Central memory CD4-positive, alpha-beta T cell (primary cell): ENCODE measurements at regions not wholly inside any gene's neighbourhood (a gene's known extent, or its start where the extent isn't known, plus 50 kb on each side); places are given as distances from the start of the nearest gene placed in this dataset.
"Not testable (repeated sequence)": the region's sequence is repeated elsewhere in the genome, so short reads cannot be mapped to it uniquely, and the experiment has no call there.

Source experiments
- DNase-seq: peaks from one replicate; pipeline ENCODE4 v3.0.0; 2022

DNA sequence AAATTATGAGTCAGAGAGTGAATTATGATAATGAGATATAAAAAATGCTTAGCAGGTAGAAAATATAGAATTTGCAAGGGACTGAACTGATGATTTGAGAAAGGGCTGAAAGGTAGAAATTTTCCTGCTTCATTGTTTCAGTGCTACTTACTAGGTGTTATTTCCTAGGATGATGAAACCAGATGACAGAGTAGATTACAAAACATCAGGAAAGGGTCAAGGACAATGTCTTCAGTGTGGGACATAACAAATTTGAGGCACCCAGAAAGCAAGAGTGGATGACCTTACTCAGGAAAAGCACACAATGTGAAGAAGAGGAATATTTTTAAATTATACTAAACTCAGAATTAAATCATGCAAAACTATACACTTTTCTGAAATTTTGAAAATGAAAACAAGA, 102.1 kb downstream of the SHCBP1 start:
- DNase-seq = no peak

DNA sequence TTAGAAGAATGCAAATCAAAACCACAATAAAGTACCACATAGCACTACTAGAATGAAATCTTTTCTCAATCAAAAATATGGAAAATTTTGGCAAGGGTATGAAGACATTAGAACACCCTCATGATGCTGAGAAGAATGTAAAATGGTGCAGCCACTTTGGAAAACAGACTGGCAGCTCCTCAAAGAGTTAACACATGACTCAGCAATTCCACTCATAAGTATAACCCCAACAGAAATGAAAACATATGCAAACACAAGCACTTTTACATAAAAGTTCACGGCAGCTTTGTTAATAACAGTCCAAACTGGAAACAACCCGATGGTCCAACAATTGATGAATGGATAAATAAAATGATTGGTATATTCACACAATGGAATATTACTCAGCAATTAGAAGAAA, 124.5 kb downstream of the SHCBP1 start:
- DNase-seq = no peak

DNA sequence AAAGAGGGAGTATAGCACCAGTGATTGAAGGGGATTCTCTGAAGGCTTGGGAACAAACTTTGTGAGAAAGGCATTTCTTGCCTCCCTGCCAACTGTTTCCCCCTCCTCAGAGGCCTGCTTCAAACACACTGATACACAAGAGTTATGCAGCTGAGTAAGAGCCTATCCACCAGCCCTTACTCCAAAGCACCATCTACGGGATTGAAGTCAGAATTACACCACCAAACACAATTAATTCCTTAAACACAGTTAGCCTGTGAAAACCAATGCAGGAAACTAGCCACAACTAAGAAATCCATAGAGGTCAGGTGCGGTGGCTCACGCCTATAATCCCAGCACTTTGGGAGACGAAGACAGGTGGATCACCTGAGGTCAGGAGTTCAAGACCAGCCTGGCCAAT, 138.3 kb downstream of the SHCBP1 start:
- no peak for DNase-seq

DNA sequence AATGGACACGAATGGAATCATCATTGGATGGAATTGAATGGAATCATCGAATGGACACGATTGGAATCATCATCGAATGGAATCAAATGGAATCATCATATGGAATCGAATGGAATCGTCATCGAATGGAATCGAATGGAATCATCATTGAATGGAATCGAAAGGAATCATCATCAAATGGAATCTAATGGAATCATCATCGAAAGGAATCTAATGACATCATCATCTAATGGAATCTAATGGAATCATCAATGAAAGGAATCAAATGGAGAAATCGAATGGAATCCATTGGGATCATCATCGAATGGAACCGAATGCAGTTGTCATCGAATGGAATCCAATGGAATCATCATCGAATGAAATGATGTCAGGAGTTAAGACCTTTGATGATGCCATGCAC, 154.9 kb downstream of the SHCBP1 start:
- no peak for DNase-seq

DNA sequence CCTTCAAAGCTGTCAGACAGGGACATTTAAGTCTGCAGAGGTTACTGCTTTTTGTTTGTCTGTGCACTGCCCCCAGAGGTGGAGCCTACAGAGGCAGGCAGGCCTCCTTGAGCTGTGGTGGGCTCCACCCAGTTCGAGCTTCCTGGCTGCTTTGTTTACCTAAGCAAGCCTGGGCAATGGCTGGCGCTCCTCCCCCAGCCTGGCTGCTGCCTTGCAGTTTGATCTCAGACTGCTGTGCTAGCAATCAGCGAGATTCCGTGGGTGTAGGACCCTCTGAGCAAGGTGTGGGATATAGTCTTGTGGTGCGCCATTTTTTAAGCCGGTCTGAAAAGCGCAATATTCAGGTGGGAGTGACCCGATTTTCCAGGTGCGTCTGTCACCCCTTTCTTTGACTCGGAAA, 166.4 kb downstream of the SHCBP1 start:
- not testable (repeated sequence) for DNase-seq

DNA sequence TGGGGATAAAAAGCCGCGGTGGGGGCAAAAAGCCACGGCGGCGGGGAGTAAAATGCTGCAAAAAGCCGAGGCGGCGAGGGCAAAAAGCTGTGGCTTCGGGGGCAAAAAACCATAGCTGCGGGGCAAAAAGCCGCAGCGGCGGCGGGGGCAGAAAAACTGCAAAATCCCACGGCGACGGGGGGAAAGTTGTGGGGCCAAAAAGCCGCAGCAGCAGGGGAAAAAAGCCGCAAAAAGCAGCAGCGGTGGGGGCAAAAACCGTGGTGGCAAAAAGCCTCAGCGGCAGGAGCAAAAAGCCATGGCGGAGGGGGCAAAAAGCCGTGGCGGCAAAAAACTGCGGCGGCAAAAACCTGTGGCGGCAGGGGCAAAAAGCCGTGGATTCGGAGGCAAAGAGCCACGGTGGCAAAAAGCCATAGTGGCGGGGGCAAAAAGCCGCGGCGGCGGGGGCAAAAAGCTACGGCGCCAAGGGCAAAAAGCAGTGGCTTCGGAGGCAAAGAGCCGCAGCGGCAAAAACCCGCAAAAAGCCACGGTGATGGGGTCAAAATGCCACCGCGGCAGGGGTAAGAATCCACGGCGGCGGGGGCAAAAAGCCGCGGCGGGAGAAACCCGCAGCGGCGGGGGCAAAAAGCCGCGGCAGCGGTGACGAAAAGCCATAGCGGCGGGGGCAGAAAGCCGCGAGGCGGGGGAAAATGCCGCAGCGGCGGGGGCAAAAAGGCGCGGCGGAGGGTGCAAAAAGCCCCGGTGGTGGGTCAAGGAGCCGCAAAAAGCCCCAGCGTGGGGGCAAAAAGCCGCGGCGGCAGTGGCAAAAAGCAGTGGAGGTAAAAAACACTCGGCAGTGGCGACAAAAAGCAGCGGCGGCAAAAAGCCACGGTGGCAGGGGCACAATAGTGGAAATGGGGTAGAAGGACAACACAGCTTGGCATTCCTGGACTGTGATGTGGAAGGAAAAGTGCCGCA, 192.8 kb downstream of the SHCBP1 start:
- no peak for DNase-seq

DNA sequence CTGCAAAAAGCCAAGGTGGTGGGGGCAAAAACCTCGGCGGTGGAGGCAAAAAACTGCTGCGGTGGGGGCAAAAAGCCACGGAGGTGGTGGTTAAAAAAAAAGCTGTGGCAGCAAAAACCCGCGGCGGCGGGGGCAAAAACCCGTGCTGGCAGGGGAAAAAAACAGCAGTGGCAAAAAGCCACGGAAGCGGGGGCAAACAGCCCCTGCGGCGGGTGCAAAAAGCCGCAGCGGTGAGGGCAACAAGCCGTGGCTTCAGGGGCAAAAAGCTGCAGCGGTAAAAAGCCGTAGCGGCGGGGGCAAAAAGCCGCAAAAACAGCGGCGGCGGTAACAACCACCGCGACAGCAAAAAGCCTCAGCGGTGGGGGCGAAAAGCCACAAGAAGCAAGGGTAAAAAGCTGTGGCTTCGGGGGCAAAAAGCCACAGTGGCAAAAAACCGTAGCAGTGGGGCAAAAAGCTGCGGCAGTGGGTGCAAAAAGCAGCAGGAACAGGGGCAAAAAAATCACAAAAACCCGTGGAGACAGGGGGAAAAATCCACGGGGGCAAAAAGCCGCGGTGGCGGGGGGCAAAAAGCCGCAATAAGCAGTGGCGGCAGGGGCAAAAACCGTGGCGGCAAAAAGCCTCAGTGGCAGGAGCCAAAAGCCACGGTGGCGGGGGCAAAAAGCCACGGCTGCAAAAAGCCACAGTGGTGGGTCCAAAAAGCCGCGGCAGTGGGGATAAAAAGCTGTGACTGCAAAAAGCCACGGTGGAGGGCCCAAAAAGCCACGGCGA, 193.7 kb downstream of the SHCBP1 start:
- DNase-seq = no peak

DNA sequence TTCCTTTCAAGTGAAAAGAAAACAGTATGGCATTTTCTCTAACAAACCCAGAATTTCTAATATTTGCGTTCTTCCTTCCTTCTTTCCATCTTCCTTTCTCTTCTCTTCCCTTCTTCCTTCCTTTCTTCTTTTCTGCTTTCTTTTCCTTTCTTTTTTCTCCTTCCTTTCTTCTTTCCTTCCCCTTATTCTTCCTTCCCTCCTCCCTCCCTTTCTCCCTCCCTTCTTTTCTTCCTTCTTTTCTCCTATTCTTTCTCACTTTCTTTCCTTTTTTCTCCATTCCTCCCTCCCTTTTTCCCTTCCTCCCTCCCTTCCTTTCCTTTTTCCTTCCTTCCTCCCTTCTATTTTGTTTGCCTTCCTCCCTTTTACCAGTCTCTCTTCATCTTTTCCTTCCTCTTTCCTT, 194.8 kb downstream of the SHCBP1 start:
- DNase-seq = no peak

DNA sequence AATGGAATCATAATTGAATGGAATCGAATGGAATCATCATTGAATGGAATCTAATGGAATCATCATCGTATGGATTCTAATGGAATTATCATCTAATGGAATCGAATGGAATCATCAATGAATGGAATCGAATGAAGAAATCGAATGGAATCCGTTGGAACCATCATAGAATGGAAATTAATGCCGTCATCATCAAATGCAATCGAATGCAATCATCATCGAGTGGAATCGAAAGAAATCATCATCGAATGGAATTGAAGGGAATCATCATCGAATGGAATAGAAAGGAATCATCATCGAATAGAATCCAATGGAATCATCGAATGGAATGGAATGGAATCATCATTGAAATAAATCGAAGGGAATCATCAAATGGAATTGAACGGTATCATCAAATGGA, 217.2 kb downstream of the SHCBP1 start:
- DNase-seq = no peak

DNA sequence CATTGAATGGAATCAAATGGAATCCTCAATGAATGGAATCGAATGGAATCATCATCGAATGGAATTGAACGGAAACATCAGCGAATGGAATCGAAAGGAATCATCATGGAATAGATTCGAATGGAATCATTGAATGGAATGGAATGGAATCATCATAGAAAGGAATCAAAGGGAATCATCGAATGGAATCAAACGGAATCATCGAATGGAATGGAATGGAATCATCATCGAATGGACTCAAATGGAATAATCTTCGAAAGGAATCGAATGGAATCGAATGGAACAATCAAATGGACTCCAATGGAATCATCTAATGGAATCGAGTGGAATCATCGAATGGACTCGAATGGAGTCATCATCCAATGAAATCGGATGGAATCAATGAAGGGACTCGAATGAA, 222.6 kb downstream of the SHCBP1 start:
- peak; percentile 43 for DNase-seq

DNA sequence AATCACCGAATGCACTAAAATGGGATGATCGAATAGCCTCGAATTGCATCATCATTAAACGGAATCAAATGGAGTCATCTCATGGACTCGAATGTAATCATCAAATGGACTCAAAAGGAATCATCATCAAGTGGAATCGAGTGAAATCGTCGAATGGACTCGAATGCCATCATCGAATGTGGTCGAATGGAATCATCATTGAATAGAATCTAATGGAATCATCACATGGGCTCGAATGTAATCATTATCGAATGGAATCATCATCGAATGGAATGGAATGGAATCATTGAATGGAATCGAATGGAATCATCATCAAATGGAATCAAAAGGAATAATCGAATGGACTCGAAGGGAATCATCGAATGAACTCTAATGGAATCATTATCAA, 224.3 kb downstream of the SHCBP1 start:
- DNase-seq = peak; percentile 9

DNA sequence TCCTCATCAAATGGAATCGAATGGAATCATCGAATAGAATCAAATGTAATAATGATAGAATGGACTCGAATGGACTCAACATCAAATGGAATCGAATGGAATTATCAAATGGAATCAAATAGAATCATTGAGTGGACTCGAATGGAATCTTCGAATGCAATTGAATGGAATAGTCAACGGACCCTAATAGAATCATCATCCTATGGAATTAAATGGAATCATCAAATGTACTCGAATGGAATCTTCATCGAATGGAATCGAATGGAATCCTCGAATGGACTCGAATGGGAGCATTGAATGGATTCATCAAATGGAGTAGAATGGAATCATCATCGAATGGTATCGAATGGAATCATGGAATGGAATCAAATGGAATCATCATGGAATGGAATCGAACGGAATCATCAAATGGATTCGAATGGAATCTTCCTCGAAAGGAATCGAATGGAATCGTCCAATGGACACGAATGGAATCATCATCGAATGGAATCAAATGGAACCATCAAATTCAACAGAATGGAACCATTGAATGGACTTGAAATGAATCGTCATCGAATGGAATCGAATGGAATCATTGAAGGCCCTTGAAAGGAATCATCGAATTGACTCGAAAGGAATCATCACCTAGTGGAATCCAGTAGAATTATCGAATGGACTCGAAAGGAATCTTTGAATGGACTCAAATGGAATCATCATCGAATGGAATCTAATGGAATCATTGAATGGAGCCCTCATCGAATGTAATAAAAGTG, 224.9 kb downstream of the SHCBP1 start:
- DNase-seq = peak; percentile 15

DNA sequence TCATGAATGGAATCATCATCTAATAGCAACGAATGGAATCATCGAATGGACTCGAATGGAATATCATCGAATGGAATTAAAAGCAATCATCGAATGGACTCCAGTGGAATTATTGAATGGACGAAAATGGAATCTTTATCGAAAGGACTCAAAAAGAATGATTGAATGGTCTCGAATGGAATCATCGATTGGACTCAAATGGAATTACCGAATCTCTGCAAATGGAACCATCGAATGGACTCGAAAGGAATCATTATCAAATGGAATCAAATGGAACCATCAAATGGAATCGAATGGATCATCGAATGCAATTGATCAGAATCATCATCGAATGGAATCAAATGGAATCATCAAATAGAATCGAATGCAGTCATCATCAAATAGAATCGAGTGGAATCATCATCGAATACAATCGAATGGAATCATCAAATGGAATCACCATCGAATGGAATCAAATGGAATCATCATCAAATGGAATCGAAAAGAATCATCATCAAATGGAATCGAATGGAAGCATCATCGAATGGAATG, 225.7 kb downstream of the SHCBP1 start:
- DNase-seq = peak; percentile 18

DNA sequence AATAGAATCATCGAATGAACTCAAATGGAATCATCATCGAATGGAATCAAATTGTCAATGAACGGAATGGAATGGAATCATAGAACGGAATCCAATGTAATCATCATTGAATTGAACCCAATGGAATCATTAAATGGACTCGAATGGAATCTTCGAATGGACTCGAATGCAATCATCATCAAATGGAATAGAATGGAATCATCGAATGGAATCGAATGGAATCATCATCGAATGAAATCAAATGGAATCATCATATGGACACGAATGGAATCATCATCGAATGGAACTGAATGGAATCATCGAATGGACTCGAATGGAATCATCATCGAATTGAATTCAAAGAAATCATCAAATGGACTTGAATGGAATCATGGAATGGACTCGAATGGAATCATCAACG, 226.2 kb downstream of the SHCBP1 start:
- not testable (repeated sequence) for DNase-seq

DNA sequence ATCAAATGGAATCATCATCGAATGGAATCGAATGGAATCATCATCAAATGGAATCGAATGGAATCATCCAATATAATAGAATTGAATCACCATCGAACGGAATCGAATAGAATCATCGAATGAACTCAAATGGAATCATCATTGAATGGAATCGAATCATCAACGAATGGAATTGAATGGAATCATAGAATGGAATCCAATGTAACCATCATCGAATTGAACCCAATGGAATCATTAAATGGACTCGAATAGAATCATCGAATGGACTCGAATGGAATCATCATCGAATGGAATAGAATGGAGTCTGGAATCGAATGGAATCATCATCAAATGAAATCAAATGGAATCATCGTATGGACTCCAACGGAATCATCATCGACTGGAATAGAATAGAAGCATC, 227.0 kb downstream of the SHCBP1 start:
- not testable (repeated sequence) for DNase-seq

DNA sequence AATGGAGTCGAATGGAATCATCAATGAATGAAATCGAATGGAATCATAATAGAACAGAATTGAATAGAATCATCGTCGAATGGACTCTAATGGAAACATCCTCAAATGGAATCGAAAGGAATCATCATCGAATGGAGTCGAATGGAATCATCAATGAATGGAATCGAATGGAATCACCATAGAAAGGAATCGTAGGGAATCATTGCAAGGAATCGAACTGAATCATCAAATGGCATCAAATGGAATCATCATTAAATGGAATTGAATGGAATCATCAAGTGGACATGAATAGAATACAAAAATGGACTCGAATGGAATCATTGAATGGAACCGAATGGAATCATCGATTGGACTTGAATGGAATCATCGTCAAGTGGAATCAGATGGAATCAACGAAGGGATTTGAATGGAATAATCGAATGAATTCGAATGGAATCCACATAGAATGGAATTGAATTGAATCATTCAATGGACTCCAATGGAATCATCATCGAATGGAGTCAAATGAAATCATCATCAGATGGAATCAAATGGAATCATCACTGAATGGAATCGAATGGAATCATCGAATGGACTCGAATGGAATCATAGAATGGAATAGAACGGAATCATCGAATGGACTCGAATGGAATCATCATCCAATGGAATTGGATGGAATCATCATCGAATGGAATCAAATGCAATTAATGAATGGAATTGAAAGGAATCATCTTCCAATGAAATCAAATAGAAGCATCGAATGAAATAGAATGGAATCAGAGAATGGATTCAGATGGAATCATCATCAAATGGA, 228.1 kb downstream of the SHCBP1 start:
- peak; percentile 20 for DNase-seq

DNA sequence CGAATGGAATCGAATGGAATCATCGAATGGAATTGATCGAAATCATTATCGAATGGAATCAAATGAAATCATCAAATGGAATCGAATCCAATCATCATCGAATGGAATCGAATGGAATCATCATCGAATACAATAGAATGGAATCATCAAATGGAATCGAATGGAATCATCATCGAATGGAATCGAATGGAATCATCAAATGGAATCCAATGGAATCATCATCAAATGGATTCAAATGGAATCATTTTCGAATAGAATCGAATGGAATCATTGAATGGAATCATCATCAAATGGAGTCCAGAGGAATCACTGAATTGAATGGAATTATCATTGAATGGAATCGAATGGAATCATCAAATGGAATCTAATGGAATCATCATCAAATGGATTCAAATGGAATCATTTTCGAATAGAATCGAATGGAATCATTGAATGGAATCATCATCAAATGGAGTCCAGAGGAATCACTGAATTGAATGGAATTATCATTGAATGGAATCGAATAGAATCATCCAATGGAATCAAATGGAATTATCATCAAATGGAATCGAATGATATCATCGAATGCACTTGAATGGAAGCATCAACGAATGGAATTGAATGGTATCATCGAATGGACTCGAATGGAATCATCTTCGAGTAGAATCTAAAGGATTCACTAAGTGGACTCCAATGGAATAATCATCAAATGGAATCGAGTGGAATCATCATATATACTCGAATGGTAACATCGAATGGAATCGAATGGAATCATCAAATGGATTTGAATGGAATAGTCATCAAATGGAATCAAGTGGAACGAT, 230.3 kb downstream of the SHCBP1 start:
- peak; percentile 63 for DNase-seq

DNA sequence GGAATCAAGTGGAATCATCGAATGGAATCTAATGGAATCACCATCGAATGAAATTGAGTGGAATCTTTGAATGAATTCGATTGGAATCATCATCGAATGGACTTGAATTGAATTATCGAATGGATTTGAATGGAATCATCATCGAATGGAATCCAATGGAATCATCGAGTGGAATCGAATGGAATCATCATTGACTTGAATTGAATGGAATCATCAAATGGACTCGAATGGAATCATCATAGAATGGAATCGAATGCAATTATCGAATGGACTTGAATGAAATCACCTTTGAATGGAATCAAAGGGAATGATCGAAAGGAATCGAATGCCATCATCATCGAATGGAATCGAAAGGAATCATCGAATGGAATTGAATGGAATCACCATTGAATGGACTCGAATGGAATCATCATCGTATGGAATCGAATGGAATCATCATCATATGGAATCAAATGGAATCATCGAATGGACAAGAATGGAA, 231.6 kb downstream of the SHCBP1 start:
- DNase-seq = peak; percentile 79

DNA sequence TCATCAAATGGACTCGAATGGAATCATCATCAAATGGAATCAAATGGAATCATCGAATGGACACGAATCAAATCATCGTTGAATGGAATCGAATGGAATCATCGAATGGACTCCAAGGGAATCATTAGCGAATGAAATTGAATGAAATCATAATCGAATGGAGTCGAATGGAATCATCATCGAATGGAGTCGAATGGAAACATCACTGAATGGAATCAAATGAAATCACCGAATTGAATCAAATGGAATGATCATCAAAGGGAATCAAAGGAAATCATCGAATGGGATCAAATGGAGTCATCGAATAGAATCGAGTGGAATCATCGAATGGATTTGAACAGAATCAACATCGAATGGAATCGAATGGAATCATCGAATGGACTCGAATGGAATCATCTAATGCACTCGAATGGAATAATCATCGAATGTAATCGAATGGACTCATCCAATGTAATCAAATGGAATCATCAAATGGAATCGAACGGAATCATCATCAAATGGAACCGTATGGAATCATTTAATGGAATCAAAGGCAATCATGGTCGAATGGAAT, 232.2 kb downstream of the SHCBP1 start:
- peak; percentile 17 for DNase-seq

DNA sequence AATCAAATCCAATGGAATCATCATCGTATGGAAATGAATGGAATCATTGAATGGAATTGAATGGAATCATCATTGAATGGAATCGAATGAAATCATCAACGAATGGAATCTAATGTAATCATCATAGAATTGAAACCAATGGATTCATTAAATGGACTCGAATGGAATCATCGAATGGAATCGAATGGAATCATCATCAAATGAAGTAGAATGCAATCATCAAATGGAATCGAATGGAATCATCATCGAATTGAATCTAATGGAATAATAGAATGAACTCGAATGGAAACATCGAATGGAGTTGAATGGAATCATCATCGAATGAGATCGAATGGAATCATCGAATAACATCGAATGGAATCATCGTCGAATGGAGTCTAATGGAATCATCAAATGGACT, 232.8 kb downstream of the SHCBP1 start:
- peak; percentile 12 for DNase-seq

DNA sequence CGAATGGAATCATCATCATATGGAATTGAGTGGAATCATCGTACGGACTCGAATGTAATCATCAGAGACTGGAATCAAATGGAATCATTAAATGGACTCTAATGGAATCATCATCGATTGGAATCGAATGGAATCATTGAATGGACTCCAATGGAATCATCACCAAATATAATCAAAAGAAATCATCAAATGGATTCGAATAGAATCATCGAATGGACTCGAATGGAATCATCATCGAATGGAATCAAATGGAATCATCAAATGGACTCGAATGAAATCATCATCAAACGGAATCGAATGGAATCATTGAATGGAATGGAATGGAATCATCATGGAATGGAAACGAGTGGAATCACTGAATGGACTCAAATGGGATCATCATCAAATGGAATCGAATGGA, 233.5 kb downstream of the SHCBP1 start:
- DNase-seq = peak; percentile 75
